ENCODE measurements at regions not wholly inside any gene's neighbourhood (a gene's known extent, or its start where the extent isn't known, plus 50 kb on each side); places are given as distances from the start of the nearest gene placed in this dataset.

DNA sequence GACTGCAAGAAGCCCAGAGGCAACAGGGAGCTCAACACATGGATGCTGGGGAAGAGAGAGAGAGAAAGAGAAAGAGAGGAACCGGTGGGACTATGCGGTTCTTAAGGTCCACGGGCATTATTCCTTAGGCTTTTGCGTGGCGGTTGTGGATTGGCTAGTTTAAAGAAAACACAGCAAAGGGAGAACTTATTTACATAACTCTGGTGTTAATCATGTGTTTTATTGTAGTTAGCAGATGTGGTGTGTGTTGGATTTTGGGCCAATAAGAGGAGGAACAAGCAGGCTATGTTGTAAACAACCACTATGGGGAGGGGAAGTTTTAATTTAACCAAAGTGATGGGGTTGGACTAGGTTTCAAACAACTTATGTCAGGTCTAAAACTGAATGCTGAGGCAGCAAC is 275.3 kb upstream of the KLF12 start:
- no peak for TF ChIP-seq EZH2phosphoT487 (IDR thresholded peaks at IDR 0.05)
- TF ChIP-seq EZH2 (IDR thresholded peaks at IDR 0.05), result no peak

Measured in neural progenitor cell (in vitro differentiated cells).